ENCODE measurements at regions not wholly inside any gene's neighbourhood (a gene's known extent, or its start where the extent isn't known, plus 50 kb on each side); places are given as distances from the start of the nearest gene placed in this dataset.

GRCh38 chr2:107469437-107469995 lies 357.2 kb upstream of the RGPD4 start:
- no peak overlapping the region for H3K4me3 ChIP-seq
- no peaks in the 10 kb centered on the region for H3K36me3 ChIP-seq
- H3K27me3 ChIP-seq, result no peaks in the 10 kb centered on the region
- H3K27ac ChIP-seq, result no peak overlapping the region
- TF ChIP-seq EP300 (IDR thresholded peaks at IDR 0.05), result no peak
- no peak for TF ChIP-seq CTCF (IDR thresholded peaks at IDR 0.05)
- no peak for TF ChIP-seq POLR2AphosphoS5 (IDR thresholded peaks at IDR 0.05)
- no peak for TF ChIP-seq POLR2A (IDR thresholded peaks at IDR 0.05)
- 92 to 97% (median 93%) methylated on average over 23 to 34 of the region's 34 CpGs for WGBS, 5 donors
- intact Hi-C loops (cut with DNase I; ENCODE audit: low total_unique reads), result no loop called here
- H3K9me3 ChIP-seq, result peaks cover 0 to 9% (median 1%) of the 10 kb centered on the region in 4 donors
- H3K4me1 ChIP-seq, result no peaks in the 10 kb centered on the region
- DNase-seq, result no peak

GRCh38 chr2:107473150-107473549 lies 353.5 kb upstream of the RGPD4 start:
- DNase-seq, result no peak
- intact Hi-C loops (cut with DNase I; ENCODE audit: low total_unique reads), result no loop called here

GRCh38 chr2:107475859-107476258 lies 350.8 kb upstream of the RGPD4 start:
- intact Hi-C loops (cut with DNase I; ENCODE audit: low total_unique reads), result no loop called here
- Histone ChIP-seq H3K4me1 (no peaks in the 10 kb centered on the region), H3K9me3 (peaks cover 0 to 20% (median 2%) of the 10 kb centered on the region in 4 donors), H3K27me3 (no peaks in the 10 kb centered on the region), H3K36me3 (no peaks in the 10 kb centered on the region), H3K27ac (no peak overlapping the region), H3K4me3 (no peak overlapping the region)
- 86 to 91% (median 89%) methylated on average over 2 of the region's 2 CpGs for WGBS, 5 donors
- DNase-seq, result no peak
- no peak for TF ChIP-seq CTCF (IDR thresholded peaks at IDR 0.05)
- TF ChIP-seq EP300 (IDR thresholded peaks at IDR 0.05), result no peak
- TF ChIP-seq POLR2A (IDR thresholded peaks at IDR 0.05), result no peak
- no peak for TF ChIP-seq POLR2AphosphoS5 (IDR thresholded peaks at IDR 0.05)

More at GRCh38 chr2:107473150-107473549, 353.5 kb upstream of the RGPD4 start:
- Histone ChIP-seq H3K4me1 (no peaks in the 10 kb centered on the region), H3K27ac (no peak overlapping the region), H3K9me3 (peaks cover 0 to 26% (median 2%) of the 10 kb centered on the region in 4 donors), H3K4me3 (no peak overlapping the region), H3K27me3 (no peaks in the 10 kb centered on the region), H3K36me3 (no peaks in the 10 kb centered on the region)
- TF ChIP-seq POLR2AphosphoS5 (IDR thresholded peaks at IDR 0.05) (no peak), EP300 (IDR thresholded peaks at IDR 0.05) (no peak), CTCF (IDR thresholded peaks at IDR 0.05) (no peak), POLR2A (IDR thresholded peaks at IDR 0.05) (no peak)

GRCh38 chr2:107502539-107502938 lies 324.2 kb upstream of the RGPD4 start:
- no peak overlapping the region for H3K4me3 ChIP-seq
- DNase-seq, result no peak
- TF ChIP-seq EP300 (IDR thresholded peaks at IDR 0.05), result no peak
- no peaks in the 10 kb centered on the region for H3K27me3 ChIP-seq
- H3K27ac ChIP-seq, result no peak overlapping the region
- no peaks in the 10 kb centered on the region for H3K36me3 ChIP-seq
- H3K9me3 ChIP-seq, result no peaks in the 10 kb centered on the region
- H3K4me1 ChIP-seq, result no peaks in the 10 kb centered on the region
- intact Hi-C loops (cut with DNase I; ENCODE audit: low total_unique reads), result no loop called here

- Histone ChIP-seq H3K27ac (no peak overlapping the region), H3K4me1 (no peaks in the 10 kb centered on the region), H3K9me3 (no peaks in the 10 kb centered on the region), H3K27me3 (no peaks in the 10 kb centered on the region), H3K36me3 (no peaks in the 10 kb centered on the region), H3K4me3 (no peak overlapping the region)
- intact Hi-C loops (cut with DNase I; ENCODE audit: low total_unique reads), result no loop called here
- DNase-seq, result no peak
- no peak for TF ChIP-seq POLR2AphosphoS5 (IDR thresholded peaks at IDR 0.05)
- TF ChIP-seq CTCF (IDR thresholded peaks at IDR 0.05), result no peak
- no peak for TF ChIP-seq POLR2A (IDR thresholded peaks at IDR 0.05)
- TF ChIP-seq EP300 (IDR thresholded peaks at IDR 0.05), result no peak
- 59 to 79% (median 75%) methylated on average over 6 of the region's 6 CpGs for WGBS, 5 donors
Observed at GRCh38 chr2:107511970-107512789, 314.5 kb upstream of the RGPD4 start.

All from stomach (tissue), 8 donors.